Activated B cell treated with CpG ODN at 0.5 μM for 24 hours (primary cell): ENCODE measurements at regions not wholly inside any gene's neighbourhood (a gene's known extent, or its start where the extent isn't known, plus 50 kb on each side); places are given as distances from the start of the nearest gene placed in this dataset.

Experiments used
- ATAC-seq: fragments of 200-7000 bp; cut with Tn5 transposase; one replicate; pipeline ENCODE4 v1.10.0; 2021; ENCODE audit warnings: low read depth, mild to moderate bottlenecking, moderate library complexity
- CTCF ChIA-PET: fragments of 350-600 bp; sonication (Branson Sonifier 250); formaldehyde crosslinking; loops from one replicate; lab custom pipeline; 2021; ENCODE audit warnings: antibody characterized with exemption; lab: Charles Lee
- POLR2A ChIA-PET: fragments of 350-600 bp; sonication (Branson Sonifier 250); formaldehyde crosslinking; loops from one replicate; lab custom pipeline; 2021; ENCODE audit warnings: antibody characterized with exemption; lab: Charles Lee
- DNase-seq: peaks from one replicate; pipeline ENCODE4 v3.0.0; 2022
- H3K27ac Mint-ChIP-seq: one replicate; pipeline ENCODE4 v1.8.0; 2020; ENCODE audit warnings: mixed read lengths
- H3K27me3 Mint-ChIP-seq: one replicate; pipeline ENCODE4 v1.8.0; 2021; ENCODE audit warnings: mixed read lengths
- H3K36me3 Mint-ChIP-seq: one replicate; pipeline ENCODE4 v1.8.0; 2021; ENCODE audit warnings: low read depth, mixed read lengths
- H3K4me1 Mint-ChIP-seq: one replicate; pipeline ENCODE4 v1.8.0; 2021; ENCODE audit warnings: mixed read lengths
- H3K4me3 Mint-ChIP-seq: one replicate; pipeline ENCODE4 v1.8.0; 2020; ENCODE audit warnings: mild to moderate bottlenecking, mixed read lengths
- H3K9me3 Mint-ChIP-seq: one replicate; pipeline ENCODE4 v1.8.0; 2020; ENCODE audit warnings: mixed read lengths
- intact Hi-C: fragments of 100-400 bp; cut with micrococcal nuclease; formaldehyde crosslinking; loops from one replicate; pipeline ENCODE4 v1.15.1; 2024
- TF ChIP-seq, protein P1 (sequence below): fragments of 200-600 bp; IDR thresholded peaks from one replicate; pipeline ENCODE4 v1.8.0; 2022; ENCODE audit warnings: antibody characterized with exemption, mild to moderate bottlenecking

DNA sequence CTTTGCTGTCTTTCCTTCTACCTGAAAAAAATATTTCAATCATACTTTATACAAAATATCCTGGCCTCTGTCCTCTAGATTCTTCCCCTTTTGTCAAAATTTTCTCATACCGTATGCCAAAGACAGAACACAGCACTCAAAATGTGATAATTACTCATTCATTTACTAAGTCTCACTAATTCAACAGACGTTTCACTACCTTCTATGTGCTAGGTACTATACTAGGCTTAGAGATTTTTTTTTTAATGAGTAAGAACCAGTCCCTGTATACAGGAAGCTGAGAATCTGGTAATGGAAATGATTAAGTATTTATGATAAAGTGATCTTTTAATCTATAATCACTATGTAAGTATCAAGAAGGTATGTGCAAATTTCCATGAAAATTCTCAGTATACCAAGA lies 128.0 kb downstream of the ELAPOR2 start:
- H3K36me3 Mint-ChIP-seq, result no peaks in the 10 kb centered on the region
- H3K4me1 Mint-ChIP-seq, result peaks cover 7% of the 10 kb centered on the region
- CTCF ChIA-PET, result interaction anchor here (2.3 kb wide), 1 partner anchor 217 kb away, joined by 7 read pairs; no protein-coding TSS in a partner anchor
- TF ChIP-seq, protein P1, sequence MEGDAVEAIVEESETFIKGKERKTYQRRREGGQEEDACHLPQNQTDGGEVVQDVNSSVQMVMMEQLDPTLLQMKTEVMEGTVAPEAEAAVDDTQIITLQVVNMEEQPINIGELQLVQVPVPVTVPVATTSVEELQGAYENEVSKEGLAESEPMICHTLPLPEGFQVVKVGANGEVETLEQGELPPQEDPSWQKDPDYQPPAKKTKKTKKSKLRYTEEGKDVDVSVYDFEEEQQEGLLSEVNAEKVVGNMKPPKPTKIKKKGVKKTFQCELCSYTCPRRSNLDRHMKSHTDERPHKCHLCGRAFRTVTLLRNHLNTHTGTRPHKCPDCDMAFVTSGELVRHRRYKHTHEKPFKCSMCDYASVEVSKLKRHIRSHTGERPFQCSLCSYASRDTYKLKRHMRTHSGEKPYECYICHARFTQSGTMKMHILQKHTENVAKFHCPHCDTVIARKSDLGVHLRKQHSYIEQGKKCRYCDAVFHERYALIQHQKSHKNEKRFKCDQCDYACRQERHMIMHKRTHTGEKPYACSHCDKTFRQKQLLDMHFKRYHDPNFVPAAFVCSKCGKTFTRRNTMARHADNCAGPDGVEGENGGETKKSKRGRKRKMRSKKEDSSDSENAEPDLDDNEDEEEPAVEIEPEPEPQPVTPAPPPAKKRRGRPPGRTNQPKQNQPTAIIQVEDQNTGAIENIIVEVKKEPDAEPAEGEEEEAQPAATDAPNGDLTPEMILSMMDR, result no peak
- H3K27ac Mint-ChIP-seq, result no peak overlapping the region
- no peaks in the 10 kb centered on the region for H3K27me3 Mint-ChIP-seq
- intact Hi-C loops, result loop anchor here (10.0 kb wide), 1 partner anchor 943 kb away; the partner anchor contains the start of genes DBF4 and SLC25A40
- POLR2A ChIA-PET, result interaction anchor here (0.6 kb wide), 1 partner anchor 498 kb away, joined by 4 read pairs; no protein-coding TSS in a partner anchor
- H3K9me3 Mint-ChIP-seq, result no peaks in the 10 kb centered on the region
- DNase-seq (no peak), ATAC-seq (no peak)
- H3K4me3 Mint-ChIP-seq, result no peak overlapping the region

- Mint-ChIP-seq H3K27ac (no peak overlapping the region), H3K4me1 (peaks cover 7% of the 10 kb centered on the region), H3K36me3 (no peaks in the 10 kb centered on the region), H3K27me3 (no peaks in the 10 kb centered on the region), H3K9me3 (no peaks in the 10 kb centered on the region), H3K4me3 (no peak overlapping the region)
- ATAC-seq, result no peak
- POLR2A ChIA-PET, result no interaction called here
- intact Hi-C loops, result loop anchor here (10.0 kb wide), 1 partner anchor 944 kb away; the partner anchor contains the start of genes DBF4 and SLC25A40
- TF ChIP-seq, protein P1, result no peak
- CTCF ChIA-PET, result interaction anchor here (2.3 kb wide), 1 partner anchor 218 kb away, joined by 7 read pairs; no protein-coding TSS in a partner anchor
- no peak for DNase-seq
Measured at GRCh38 chr7:86930554-86931307, 128.7 kb downstream of the ELAPOR2 start.

DNA sequence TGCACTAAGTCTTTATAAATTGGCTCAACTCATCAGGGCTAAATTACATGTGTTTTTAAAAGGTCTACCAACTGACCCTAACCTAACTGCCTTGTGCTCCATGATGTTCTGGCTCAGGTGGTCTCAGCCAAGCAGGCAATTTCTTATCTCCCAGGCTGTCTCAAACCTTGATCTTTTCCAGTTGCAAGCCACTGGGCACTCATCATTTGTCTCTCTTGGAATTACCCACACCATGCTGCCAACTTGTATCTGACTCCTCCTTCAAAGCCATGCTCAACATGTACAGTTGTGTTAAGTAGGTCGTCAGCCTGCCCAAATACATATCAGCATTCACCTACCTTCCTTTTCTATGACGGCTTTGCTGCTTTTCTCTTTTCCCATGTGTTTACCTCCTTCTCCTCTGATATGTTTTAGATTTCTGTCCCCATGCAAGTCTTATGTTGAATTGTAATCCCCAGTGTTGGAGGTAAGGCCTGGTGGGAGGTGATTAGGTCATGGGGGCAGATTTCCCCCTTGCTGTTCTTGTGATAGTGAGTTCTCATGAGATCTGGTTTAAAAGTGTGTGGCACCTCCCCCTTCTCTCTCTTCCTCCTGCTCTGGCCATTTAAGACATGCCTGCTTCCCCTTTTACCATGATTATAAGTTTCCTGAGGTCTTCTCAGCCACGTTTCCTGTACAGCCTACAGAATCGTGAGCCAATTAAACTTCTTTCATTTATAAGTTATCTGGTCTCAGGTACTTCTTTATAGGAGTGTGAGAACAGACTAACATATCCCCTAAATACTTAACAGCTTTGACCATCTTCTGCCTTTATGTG lies 130.0 kb downstream of the ELAPOR2 start:
- H3K9me3 Mint-ChIP-seq, result no peaks in the 10 kb centered on the region
- ATAC-seq, result no peak
- DNase-seq, result no peak
- no peak overlapping the region for H3K27ac Mint-ChIP-seq
- no peaks in the 10 kb centered on the region for H3K27me3 Mint-ChIP-seq
- POLR2A ChIA-PET, result no interaction called here
- TF ChIP-seq, protein P1, result no peak
- peaks cover 7% of the 10 kb centered on the region for H3K4me1 Mint-ChIP-seq
- CTCF ChIA-PET, result no interaction called here
- H3K36me3 Mint-ChIP-seq, result no peaks in the 10 kb centered on the region
- intact Hi-C loops, result loop anchor here (10.0 kb wide), 1 partner anchor 945 kb away; the partner anchor contains the start of genes DBF4 and SLC25A40
- no peak overlapping the region for H3K4me3 Mint-ChIP-seq

DNA sequence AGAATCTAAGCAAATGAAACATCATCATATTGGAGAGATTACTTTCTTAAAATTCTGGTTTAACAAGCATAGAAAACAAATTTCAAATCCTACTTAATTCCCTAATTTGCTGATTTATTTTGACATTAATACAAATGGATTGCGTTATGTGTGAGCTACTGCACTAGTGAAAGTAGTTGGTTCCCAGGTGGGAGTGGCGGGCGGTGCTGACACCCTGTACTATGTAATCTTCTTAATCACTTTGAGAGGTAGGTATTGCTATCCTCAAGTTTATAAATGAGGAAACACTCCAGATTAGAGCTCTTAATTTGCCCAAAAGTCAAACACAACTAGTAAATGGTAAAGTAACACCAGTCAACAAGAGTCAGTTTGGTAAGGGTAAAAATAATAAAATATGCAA lies 131.1 kb downstream of the ELAPOR2 start:
- ChIA-PET POLR2A (interaction anchor here (0.9 kb wide), 1 partner anchor 291 kb away, joined by 6 read pairs; the partner anchor contains the start of gene TMEM243), CTCF (interaction anchor here (2.7 to 3.2 kb wide), 4 partner anchors 219 to 490 kb away, joined by 8 to 33 read pairs (median 15); no protein-coding TSS in a partner anchor)
- ATAC-seq (no peak), DNase-seq (no peak)
- Mint-ChIP-seq H3K27ac (no peak overlapping the region), H3K4me1 (peaks cover 7% of the 10 kb centered on the region), H3K36me3 (no peaks in the 10 kb centered on the region), H3K9me3 (no peaks in the 10 kb centered on the region), H3K27me3 (no peaks in the 10 kb centered on the region), H3K4me3 (no peak overlapping the region)
- TF ChIP-seq, protein P1, result no peak
- intact Hi-C loops, result no loop called here
